IMR-90 (cell line): ENCODE measurements at regions not wholly inside any gene's neighbourhood (a gene's known extent, or its start where the extent isn't known, plus 50 kb on each side); places are given as distances from the start of the nearest gene placed in this dataset.

ENCODE experiments used
- ATAC-seq: fragments of 200-7000 bp; cut with Tn5 transposase; 2 replicates; pipeline ENCODE4 v1.9.1; 2020; ENCODE audit warnings: low read depth, mild to moderate bottlenecking, moderate library complexity
- BruUV-seq: library from RNA; stranded (reverse); fragments of 400-500 nt; replicated peaks from 2 replicates; lab custom pipeline; 2021; lab: Mats Ljungman, UMichigan
- CTCF ChIA-PET: fragments of 300-600 bp; formaldehyde crosslinking; extraction: SDS; loops from one replicate; lab custom pipeline; 2021; ENCODE audit warnings: antibody characterized with exemption; lab: Yijun Ruan, JAX
- POLR2A ChIA-PET: fragments of 300-600 bp; sonication (Branson Sonifier 250); formaldehyde crosslinking; loops from one replicate; lab custom pipeline; 2022; ENCODE audit warnings: antibody characterized with exemption; ENCODE audit not compliant: unreplicated experiment; lab: Charles Lee
- DNase-seq: peaks from one replicate; pipeline ENCODE4 v3.0.0; 2013
- H2AFZ ChIP-seq: replicated peaks from 2 replicates; pipeline ENCODE3; 2013; ENCODE audit warnings: low read length, mild to moderate bottlenecking; ENCODE audit not compliant: poor library complexity
- H2AK5ac ChIP-seq: 2 replicates; pipeline ENCODE4 v1.6.1; 2013; ENCODE audit warnings: low read depth, low read length, inconsistent platforms
- H2AK9ac ChIP-seq: replicated peaks from 2 replicates; pipeline ENCODE3; 2013; ENCODE audit warnings: mild to moderate bottlenecking, low read depth, low read length, moderate library complexity; ENCODE audit not compliant: poor library complexity
- H2BK120ac ChIP-seq: 2 replicates; pipeline ENCODE4 v1.6.1; 2013; ENCODE audit warnings: low read depth, low read length, inconsistent platforms
- H2BK15ac ChIP-seq: 3 replicates; pipeline ENCODE4 v1.6.1; 2013; ENCODE audit warnings: low read depth, low read length, inconsistent platforms
- H2BK20ac ChIP-seq: 2 replicates; pipeline ENCODE4 v1.6.1; 2013; ENCODE audit warnings: low read depth, mild to moderate bottlenecking, inconsistent platforms, low read length, moderate library complexity
- H2BK5ac ChIP-seq: 2 replicates; pipeline ENCODE4 v1.6.1; 2013; ENCODE audit warnings: mild to moderate bottlenecking, low read depth, low read length, inconsistent platforms; ENCODE audit not compliant: poor library complexity, severe bottlenecking
- H3K14ac ChIP-seq: replicated peaks from 2 replicates; pipeline ENCODE4 v1.6.1; 2013; ENCODE audit warnings: low read depth, low read length, inconsistent platforms
- H3K18ac ChIP-seq: 2 replicates; pipeline ENCODE4 v1.6.1; 2013; ENCODE audit warnings: low read depth, low read length, control low read depth
- H3K23ac ChIP-seq: 2 replicates; pipeline ENCODE4 v1.6.1; 2013; ENCODE audit warnings: low read depth, low read length, inconsistent platforms
- H3K27ac ChIP-seq: 2 replicates; pipeline ENCODE4 v1.5.1; 2013; ENCODE audit warnings: mild to moderate bottlenecking, control low read depth, low read length; ENCODE audit not compliant: insufficient read depth
- H3K27me3 ChIP-seq: 2 replicates; pipeline ENCODE4 v1.6.1; 2013; ENCODE audit warnings: low read length; ENCODE audit not compliant: control insufficient read depth, insufficient read depth
- H3K36me3 ChIP-seq: 2 replicates; pipeline ENCODE4 v1.6.1; 2013; ENCODE audit warnings: low read length, mixed read lengths; ENCODE audit not compliant: control insufficient read depth, insufficient read depth
- H3K4ac ChIP-seq: 2 replicates; pipeline ENCODE4 v1.6.1; 2013; ENCODE audit warnings: low read depth, low read length, inconsistent platforms
- H3K4me1 ChIP-seq: 2 replicates; pipeline ENCODE4 v1.6.1; 2013; ENCODE audit warnings: low read length, mixed read lengths; ENCODE audit not compliant: control insufficient read depth, insufficient read depth
- H3K4me2 ChIP-seq: 2 replicates; pipeline ENCODE4 v1.6.1; 2013; ENCODE audit warnings: low read depth, mild to moderate bottlenecking, control low read depth, low read length, moderate library complexity
- H3K4me3 ChIP-seq: 2 replicates; pipeline ENCODE4 v1.5.1; 2013; ENCODE audit warnings: low read depth, mild to moderate bottlenecking, control low read depth, low read length, moderate library complexity; ENCODE audit not compliant: insufficient read depth
- H3K56ac ChIP-seq: 2 replicates; pipeline ENCODE4 v1.6.1; 2013; ENCODE audit warnings: low read length, inconsistent platforms; ENCODE audit not compliant: insufficient read depth; ENCODE audit errors: extremely low read depth
- H3K79me1 ChIP-seq, 2 experiments: 2 replicates each; pipeline ENCODE4 v1.6.1; 2013; ENCODE audit warnings: low read length in 2 of 2, inconsistent platforms in 1 of 2, low read depth in 1 of 2
- H3K9ac ChIP-seq: 2 replicates; pipeline ENCODE4 v1.6.1; 2013; ENCODE audit warnings: low read depth, low read length, control low read depth
- H3K9me1 ChIP-seq: 2 replicates; pipeline ENCODE4 v1.6.1; 2013; ENCODE audit warnings: low read length, inconsistent platforms; ENCODE audit not compliant: insufficient read depth
- H3K9me3 ChIP-seq: 2 replicates; pipeline ENCODE4 v1.6.1; 2013; ENCODE audit warnings: low read length; ENCODE audit not compliant: control insufficient read depth, insufficient read depth
- H4K20me1 ChIP-seq: 2 replicates; pipeline ENCODE4 v1.6.1; 2013; ENCODE audit warnings: low read length, inconsistent platforms; ENCODE audit not compliant: insufficient read depth
- H4K5ac ChIP-seq: 2 replicates; pipeline ENCODE4 v1.6.1; 2013; ENCODE audit warnings: mild to moderate bottlenecking, low read depth, low read length, control low read depth
- H4K8ac ChIP-seq, 2 experiments: 2 replicates each; pipeline ENCODE4 v1.6.1; 2013; ENCODE audit warnings: low read depth in 2 of 2, low read length in 2 of 2, control low read depth in 1 of 2, inconsistent platforms in 1 of 2
- H4K91ac ChIP-seq: 2 replicates; pipeline ENCODE4 v1.6.1; 2013; ENCODE audit warnings: low read depth, low read length, inconsistent platforms; ENCODE audit not compliant: insufficient read depth
- BHLHE40 ChIP-seq: fragments of 150-350 bp; IDR thresholded peaks from 2 replicates; pipeline ENCODE4 v1.6.1; 2016; ENCODE audit warnings: mild to moderate bottlenecking, low read depth, low read length
- CEBPB ChIP-seq: IDR thresholded peaks from 2 replicates; pipeline ENCODE4 v1.6.1; 2012; ENCODE audit warnings: low read depth, low read length, improper control_type of control experiment
- CHD1 ChIP-seq: IDR thresholded peaks from 2 replicates; pipeline ENCODE4 v1.6.1; 2012; ENCODE audit warnings: low read depth, low read length, improper control_type of control experiment
- CTCF ChIP-seq: conservative IDR thresholded peaks from 2 replicates; pipeline ENCODE4 v1.5.1; 2012; ENCODE audit warnings: mild to moderate bottlenecking, low read depth, low read length, improper control_type of control experiment
- FOS ChIP-seq: fragments of 150-350 bp; IDR thresholded peaks from 2 replicates; pipeline ENCODE4 v1.6.1; 2016; ENCODE audit warnings: low read depth, low read length
- MAFK ChIP-seq: IDR thresholded peaks from 2 replicates; pipeline ENCODE4 v1.6.1; 2012; ENCODE audit warnings: low read depth, low read length, improper control_type of control experiment
- MAZ ChIP-seq: IDR thresholded peaks from 2 replicates; pipeline ENCODE4 v1.6.1; 2012; ENCODE audit warnings: low read depth, mild to moderate bottlenecking, low read length, improper control_type of control experiment, moderate library complexity, borderline replicate concordance
- MXI1 ChIP-seq: IDR thresholded peaks from 2 replicates; pipeline ENCODE4 v1.6.1; 2012; ENCODE audit warnings: low read depth, mild to moderate bottlenecking, low read length, moderate library complexity, borderline replicate concordance
- NFE2L2 ChIP-seq: fragments of 150-350 bp; IDR thresholded peaks from 2 replicates; pipeline ENCODE4 v1.6.1; 2016; ENCODE audit warnings: low read depth, mild to moderate bottlenecking, low read length
- POLR2A ChIP-seq: IDR thresholded peaks from 2 replicates; pipeline ENCODE4 v1.6.1; 2012; ENCODE audit warnings: mild to moderate bottlenecking, low read depth, low read length
- RAD21 ChIP-seq: IDR thresholded peaks from 2 replicates; pipeline ENCODE4 v1.6.1; 2012; ENCODE audit warnings: low read length, improper control_type of control experiment
- RCOR1 ChIP-seq: IDR thresholded peaks from 2 replicates; pipeline ENCODE4 v1.6.1; 2012; ENCODE audit warnings: mild to moderate bottlenecking, low read length, improper control_type of control experiment; ENCODE audit not compliant: insufficient replicate concordance
- RFX5 ChIP-seq: IDR thresholded peaks from 2 replicates; pipeline ENCODE4 v1.8.0; 2012; ENCODE audit warnings: low read depth, mild to moderate bottlenecking, low read length, moderate library complexity
- SMC3 ChIP-seq: fragments of 150-350 bp; IDR thresholded peaks from 2 replicates; pipeline ENCODE4 v1.6.1; 2016; ENCODE audit warnings: low read depth, mild to moderate bottlenecking, antibody characterized with exemption, low read length, moderate library complexity
- dilution Hi-C: fragments of 300-500 bp; cut with HindIII; formaldehyde crosslinking; loops from one replicate; pipeline ENCODE4 v1.14.3; 2018; ENCODE audit warnings: low sequenced_read_pairs; ENCODE audit not compliant: unreplicated experiment
- in situ Hi-C: fragments of 300-500 bp; cut with MboI; formaldehyde crosslinking; loops from 3 replicates; pipeline ENCODE4 v1.14.3; 2019; ENCODE audit warnings: low sequenced_read_pairs, inconsistent platforms, mixed read lengths
- intact Hi-C: fragments of 100-400 bp; cut with micrococcal nuclease; formaldehyde crosslinking; loops from 2 replicates; pipeline ENCODE4 v1.10.0; 2022
- TF ChIP-seq, protein P1 (sequence below): fragments of 150-350 bp; IDR thresholded peaks from 2 replicates; pipeline ENCODE4 v1.6.1; 2017; ENCODE audit warnings: mild to moderate bottlenecking, antibody characterized with exemption, low read length, low read depth
- TF ChIP-seq, protein P2 (sequence below): fragments of 150-350 bp; IDR thresholded peaks from 2 replicates; pipeline ENCODE4 v1.6.1; 2016; ENCODE audit warnings: low read depth, mild to moderate bottlenecking, low read length, moderate library complexity, borderline replicate concordance

- BruUV-seq: no TSS peak
- CTCF ChIA-PET: no interaction called here
- no peak overlapping the region for H2BK5ac ChIP-seq
- H2AK5ac ChIP-seq: no peak overlapping the region
- H3K4me1 ChIP-seq: no peaks in the 10 kb centered on the region
- ATAC-seq: no peak
- no peaks in the 10 kb centered on the region for H3K79me1 ChIP-seq
- no peak overlapping the region for H3K4ac ChIP-seq
- no peak overlapping the region for H3K4me3 ChIP-seq
- H3K9ac ChIP-seq: no peak overlapping the region
- no peak overlapping the region for H3K18ac ChIP-seq
- TF ChIP-seq CTCF: no peak
- TF ChIP-seq, protein P1, sequence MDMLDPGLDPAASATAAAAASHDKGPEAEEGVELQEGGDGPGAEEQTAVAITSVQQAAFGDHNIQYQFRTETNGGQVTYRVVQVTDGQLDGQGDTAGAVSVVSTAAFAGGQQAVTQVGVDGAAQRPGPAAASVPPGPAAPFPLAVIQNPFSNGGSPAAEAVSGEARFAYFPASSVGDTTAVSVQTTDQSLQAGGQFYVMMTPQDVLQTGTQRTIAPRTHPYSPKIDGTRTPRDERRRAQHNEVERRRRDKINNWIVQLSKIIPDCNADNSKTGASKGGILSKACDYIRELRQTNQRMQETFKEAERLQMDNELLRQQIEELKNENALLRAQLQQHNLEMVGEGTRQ: no peak
- no peak for TF ChIP-seq MAFK
- no peak for TF ChIP-seq MXI1
- TF ChIP-seq CHD1: no peak
- no peak for TF ChIP-seq MAZ
- no peak for TF ChIP-seq FOS
- no peak for TF ChIP-seq CEBPB
- no peak for TF ChIP-seq POLR2A
- no peak for TF ChIP-seq BHLHE40
- TF ChIP-seq NFE2L2: no peak
- no peak for TF ChIP-seq RAD21
- TF ChIP-seq, protein P2, sequence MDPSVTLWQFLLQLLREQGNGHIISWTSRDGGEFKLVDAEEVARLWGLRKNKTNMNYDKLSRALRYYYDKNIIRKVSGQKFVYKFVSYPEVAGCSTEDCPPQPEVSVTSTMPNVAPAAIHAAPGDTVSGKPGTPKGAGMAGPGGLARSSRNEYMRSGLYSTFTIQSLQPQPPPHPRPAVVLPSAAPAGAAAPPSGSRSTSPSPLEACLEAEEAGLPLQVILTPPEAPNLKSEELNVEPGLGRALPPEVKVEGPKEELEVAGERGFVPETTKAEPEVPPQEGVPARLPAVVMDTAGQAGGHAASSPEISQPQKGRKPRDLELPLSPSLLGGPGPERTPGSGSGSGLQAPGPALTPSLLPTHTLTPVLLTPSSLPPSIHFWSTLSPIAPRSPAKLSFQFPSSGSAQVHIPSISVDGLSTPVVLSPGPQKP: no peak
- no peak for TF ChIP-seq RCOR1
- TF ChIP-seq SMC3: no peak
- TF ChIP-seq RFX5: no peak
- H2BK20ac ChIP-seq: no peak overlapping the region
- H2AK9ac ChIP-seq: no peak overlapping the region
- no peak overlapping the region for H4K8ac ChIP-seq
- H4K20me1 ChIP-seq: no peaks in the 10 kb centered on the region
- no peak overlapping the region for H2BK15ac ChIP-seq
- dilution Hi-C loops (no loop called here), intact Hi-C loops (no loop called here), in situ Hi-C loops (no loop called here)
- no peak overlapping the region for H2BK120ac ChIP-seq
- no peak overlapping the region for H2AFZ ChIP-seq
- H3K27me3 ChIP-seq: no peaks in the 10 kb centered on the region
- H3K23ac ChIP-seq: no peak overlapping the region
- H3K9me3 ChIP-seq: no peaks in the 10 kb centered on the region
- no peaks in the 10 kb centered on the region for H3K9me1 ChIP-seq
- H3K27ac ChIP-seq: no peak overlapping the region
- no peak overlapping the region for H4K5ac ChIP-seq
- H3K36me3 ChIP-seq: no peaks in the 10 kb centered on the region
- no peak overlapping the region for H4K91ac ChIP-seq
- POLR2A ChIA-PET: no interaction called here
- DNase-seq: no peak
- H3K56ac ChIP-seq: no peak overlapping the region
- no peak overlapping the region for H3K14ac ChIP-seq
- no peak overlapping the region for H3K4me2 ChIP-seq
These were observed 240.1 kb upstream of the RXFP2 start for GRCh38 chr13:31499274-31499673.
